LNCaP clone FGC (cell line): ENCODE measurements at regions not wholly inside any gene's neighbourhood (a gene's known extent, or its start where the extent isn't known, plus 50 kb on each side); places are given as distances from the start of the nearest gene placed in this dataset.
"Not testable (repeated sequence)": the region's sequence is repeated elsewhere in the genome, so short reads cannot be mapped to it uniquely, and the experiment has no call there.

Source experiments
- DNase-seq: peaks from one replicate; pipeline ENCODE4 v3.0.0-alpha.2; 2011; ENCODE audit warnings: low read depth
- H3K4me3 ChIP-seq: 2 replicates; pipeline ENCODE4 v1.5.1; 2011; ENCODE audit warnings: mild to moderate bottlenecking, low read depth, low read length, control low read depth
- TF ChIP-seq, protein P1 (sequence below): IDR thresholded peaks from 2 replicates; pipeline ENCODE4 v1.5.1; 2012; ENCODE audit warnings: mild to moderate bottlenecking; ENCODE audit not compliant: control insufficient read depth, insufficient read depth; ENCODE audit errors: extremely low read depth

DNA sequence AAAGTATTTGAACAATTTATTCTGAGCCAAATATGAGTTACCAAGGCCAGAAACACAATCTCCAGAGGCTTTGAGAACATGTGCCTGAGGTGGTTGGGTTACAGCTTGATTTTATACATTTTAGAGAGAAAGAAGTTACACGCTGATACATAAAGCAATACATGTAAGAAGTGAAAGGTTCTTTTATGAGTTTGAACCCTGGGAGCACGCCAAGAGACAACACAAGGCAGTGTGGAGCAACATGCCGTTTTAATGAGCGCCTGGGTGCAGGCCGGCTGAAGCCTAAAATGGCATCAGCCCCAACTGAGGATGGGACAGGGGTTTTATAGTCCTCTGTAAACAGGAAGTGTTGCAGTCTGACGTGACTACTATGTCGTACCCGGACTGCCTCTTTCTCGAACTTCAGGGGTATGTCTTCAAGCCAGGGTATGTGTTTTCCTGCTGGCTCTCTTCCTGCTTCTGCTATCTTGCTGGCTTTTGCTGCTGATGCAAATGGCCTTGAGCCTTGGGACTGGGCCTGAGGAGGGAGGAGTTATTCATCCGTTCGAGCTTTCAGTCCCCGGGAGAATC lies 193.7 kb downstream of the CYLC2 start:
- TF ChIP-seq, protein P1, sequence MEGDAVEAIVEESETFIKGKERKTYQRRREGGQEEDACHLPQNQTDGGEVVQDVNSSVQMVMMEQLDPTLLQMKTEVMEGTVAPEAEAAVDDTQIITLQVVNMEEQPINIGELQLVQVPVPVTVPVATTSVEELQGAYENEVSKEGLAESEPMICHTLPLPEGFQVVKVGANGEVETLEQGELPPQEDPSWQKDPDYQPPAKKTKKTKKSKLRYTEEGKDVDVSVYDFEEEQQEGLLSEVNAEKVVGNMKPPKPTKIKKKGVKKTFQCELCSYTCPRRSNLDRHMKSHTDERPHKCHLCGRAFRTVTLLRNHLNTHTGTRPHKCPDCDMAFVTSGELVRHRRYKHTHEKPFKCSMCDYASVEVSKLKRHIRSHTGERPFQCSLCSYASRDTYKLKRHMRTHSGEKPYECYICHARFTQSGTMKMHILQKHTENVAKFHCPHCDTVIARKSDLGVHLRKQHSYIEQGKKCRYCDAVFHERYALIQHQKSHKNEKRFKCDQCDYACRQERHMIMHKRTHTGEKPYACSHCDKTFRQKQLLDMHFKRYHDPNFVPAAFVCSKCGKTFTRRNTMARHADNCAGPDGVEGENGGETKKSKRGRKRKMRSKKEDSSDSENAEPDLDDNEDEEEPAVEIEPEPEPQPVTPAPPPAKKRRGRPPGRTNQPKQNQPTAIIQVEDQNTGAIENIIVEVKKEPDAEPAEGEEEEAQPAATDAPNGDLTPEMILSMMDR = no peak
- DNase-seq = no peak
- H3K4me3 ChIP-seq = no peak overlapping the region

DNA sequence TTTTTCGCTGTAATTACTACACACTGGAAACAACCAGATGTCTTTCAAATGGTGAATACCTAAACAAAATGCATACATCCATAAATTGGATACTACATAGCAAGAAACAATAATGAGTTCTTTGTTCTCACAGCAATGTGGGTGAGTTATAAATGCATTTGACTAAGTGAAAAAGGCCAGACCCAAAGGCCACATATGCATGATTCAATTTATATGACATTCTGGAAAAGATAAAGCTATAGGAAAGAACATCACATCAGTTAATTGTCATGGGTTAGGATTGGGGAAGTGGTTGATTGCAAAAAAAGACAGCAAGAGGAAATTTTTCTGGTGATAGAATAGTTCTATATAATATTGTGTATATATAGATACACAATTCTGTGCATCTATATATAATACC lies 198.9 kb downstream of the CYLC2 start:
- TF ChIP-seq, protein P1 = no peak
- H3K4me3 ChIP-seq = no peak overlapping the region
- no peak for DNase-seq

DNA sequence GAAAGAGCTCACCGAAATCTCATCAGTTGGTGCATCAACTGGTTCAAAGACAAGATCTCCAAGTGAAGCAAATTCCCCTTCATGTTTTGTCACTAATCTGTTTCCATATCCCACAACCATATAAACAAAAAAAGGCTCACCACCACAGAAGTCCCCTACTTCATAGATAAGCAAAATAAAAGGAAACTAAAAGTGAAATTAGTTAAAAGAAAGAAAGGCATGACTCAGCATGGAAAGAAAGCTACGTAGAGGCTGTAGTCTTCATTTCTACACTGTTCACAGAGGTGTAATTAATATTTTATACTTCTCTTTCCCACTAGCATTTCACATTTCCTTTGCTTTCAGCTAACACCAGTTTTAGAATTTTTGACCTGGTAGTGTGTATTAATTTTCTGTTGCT lies 208.0 kb downstream of the CYLC2 start:
- DNase-seq = no peak

DNA sequence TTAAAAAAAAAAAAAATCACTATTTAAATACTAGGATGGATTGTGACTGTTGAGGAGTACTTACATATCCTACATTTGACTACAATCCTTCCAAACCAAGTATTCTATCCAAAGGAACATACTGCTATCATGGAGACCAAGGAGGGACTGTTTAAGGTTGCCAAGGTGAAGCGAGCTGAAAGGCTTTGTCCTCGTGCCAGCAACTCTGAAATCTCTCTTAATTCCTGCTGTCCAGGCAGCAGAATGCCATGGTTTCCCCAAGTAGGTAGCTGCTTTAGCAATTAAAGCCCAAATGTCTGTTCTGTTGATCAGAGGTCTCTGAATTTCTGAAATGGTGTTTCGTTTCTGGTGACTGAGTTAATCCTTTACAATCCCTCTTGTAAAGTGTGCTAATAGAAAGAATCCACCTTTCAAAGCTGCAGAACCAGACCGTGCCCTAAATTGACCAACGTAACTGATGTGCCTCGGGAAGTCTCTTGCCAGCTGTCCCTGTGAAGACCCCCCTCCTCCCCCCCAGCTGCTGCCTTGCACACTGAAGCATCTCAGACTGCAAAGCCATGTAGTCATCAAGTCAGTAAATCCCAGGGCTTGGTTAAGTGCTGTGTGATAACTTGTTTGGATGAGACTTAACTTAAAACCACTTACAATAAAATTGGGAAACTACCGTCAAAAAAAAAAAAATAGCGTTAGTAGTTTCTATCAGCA lies 210.9 kb downstream of the CYLC2 start:
- DNase-seq, H3K4me3 ChIP-seq: not testable (repeated sequence)

More for the DNA sequence above, 208.0 kb downstream of the CYLC2 start:
- no peak overlapping the region for H3K4me3 ChIP-seq
- TF ChIP-seq, protein P1 = no peak

DNA sequence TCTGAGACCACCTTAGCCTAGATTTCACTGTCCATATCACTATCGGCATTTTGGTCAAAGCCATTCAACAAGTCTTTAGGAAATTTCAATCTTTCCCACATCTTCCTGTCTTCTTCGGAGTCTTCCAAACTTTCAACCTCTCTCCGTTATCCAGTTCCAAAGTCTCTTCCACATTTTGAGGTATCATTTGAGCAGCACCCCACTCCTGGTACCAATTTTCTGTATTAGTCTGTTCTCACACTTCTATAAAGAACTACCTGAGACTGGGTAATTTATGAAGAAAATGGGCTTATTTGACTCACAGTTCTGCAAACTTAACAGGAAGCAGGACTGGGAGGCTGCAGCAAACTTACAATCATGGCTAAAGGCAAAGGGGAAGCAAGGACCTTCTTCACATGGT lies 215.5 kb downstream of the CYLC2 start:
- DNase-seq = no peak
- H3K4me3 ChIP-seq = no peak overlapping the region
- TF ChIP-seq, protein P1 = no peak

DNA sequence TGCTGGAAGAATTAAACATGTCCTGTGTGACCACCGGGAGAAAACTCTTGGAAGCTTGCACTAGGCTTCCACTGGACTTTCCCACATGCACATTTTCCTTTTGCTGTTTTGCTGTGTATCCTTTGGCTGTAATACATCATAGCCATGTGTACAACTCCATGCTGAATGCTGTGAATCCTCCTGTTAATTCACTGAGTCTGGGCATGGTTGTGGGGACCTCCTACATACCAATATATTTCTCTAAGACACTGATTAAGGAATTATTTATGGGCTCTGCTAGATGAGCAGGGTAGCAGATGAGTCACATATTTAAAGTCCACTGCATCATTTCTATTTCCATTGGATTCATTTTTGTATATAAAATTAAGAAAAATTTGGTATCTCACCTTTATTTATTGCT lies 220.1 kb downstream of the CYLC2 start:
- no peak overlapping the region for H3K4me3 ChIP-seq
- no peak for DNase-seq
- TF ChIP-seq, protein P1 = no peak

DNA sequence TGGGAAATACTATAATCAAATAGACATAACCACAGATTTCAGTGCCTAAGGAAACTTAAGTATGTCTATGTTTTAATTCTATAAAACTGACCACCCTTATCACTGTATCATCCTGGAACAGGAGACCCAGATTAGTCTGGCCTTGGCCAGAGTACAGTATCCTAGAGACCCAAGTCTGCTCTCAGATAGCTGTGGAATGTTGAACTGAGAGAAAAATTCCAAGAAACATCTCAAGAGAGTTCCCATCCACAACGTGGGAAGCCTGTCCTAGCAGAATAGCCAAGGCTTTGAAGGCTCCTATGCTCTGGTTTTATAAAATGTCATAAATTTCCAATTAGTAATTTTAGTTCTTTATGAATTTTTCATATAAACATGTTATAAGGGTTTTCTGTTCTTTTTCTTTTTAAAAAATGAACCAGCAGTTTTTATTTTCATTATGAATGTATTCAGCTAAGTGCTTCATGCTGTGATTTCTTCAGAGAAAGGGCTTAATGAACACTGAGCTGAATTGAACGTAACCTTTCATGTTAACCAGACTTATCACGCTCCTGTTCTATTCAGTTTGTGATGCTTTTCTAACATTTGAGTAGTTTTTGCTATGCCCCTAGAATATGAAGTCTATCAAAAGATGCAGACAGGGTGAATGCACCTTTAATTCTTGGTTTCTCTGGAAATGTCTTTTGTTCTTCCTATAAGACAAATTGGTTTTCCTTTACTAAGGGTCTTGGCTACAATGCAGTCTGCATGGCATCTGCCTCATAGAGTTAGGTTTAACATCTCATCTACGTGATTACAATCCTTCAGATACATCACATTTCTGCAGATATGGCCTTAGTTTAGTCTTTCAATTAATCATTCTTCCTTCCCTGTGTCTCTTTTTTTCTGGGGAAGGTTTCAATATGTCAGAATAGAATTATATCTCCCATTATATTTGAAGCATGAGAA lies 230.8 kb downstream of the CYLC2 start:
- H3K4me3 ChIP-seq = no peak overlapping the region
- no peak for DNase-seq
- TF ChIP-seq, protein P1 = no peak
